PC-3 (cell line): ENCODE measurements at regions not wholly inside any gene's neighbourhood (a gene's known extent, or its start where the extent isn't known, plus 50 kb on each side); places are given as distances from the start of the nearest gene placed in this dataset.

ENCODE experiments used
- EZH2 ChIP-seq: fragments of 300-600 bp; sonication (generic); IDR thresholded peaks from one replicate; pipeline ENCODE4 v1.6.1; 2017; ENCODE audit warnings: antibody characterized with exemption, mild to moderate bottlenecking, low read length; ENCODE audit not compliant: unreplicated experiment
- EZH2phosphoT487 ChIP-seq: fragments of 300-600 bp; sonication (generic); IDR thresholded peaks from 2 replicates; pipeline ENCODE4 v1.6.1; 2018; ENCODE audit warnings: mild to moderate bottlenecking, antibody characterized with exemption, low read length, borderline replicate concordance
- TF ChIP-seq, protein P1 (sequence below): fragments of 300-600 bp; sonication (generic); conservative IDR thresholded peaks from 2 replicates; pipeline ENCODE4 v1.5.1; 2017; ENCODE audit warnings: antibody characterized with exemption, low read depth, mild to moderate bottlenecking, low read length

DNA sequence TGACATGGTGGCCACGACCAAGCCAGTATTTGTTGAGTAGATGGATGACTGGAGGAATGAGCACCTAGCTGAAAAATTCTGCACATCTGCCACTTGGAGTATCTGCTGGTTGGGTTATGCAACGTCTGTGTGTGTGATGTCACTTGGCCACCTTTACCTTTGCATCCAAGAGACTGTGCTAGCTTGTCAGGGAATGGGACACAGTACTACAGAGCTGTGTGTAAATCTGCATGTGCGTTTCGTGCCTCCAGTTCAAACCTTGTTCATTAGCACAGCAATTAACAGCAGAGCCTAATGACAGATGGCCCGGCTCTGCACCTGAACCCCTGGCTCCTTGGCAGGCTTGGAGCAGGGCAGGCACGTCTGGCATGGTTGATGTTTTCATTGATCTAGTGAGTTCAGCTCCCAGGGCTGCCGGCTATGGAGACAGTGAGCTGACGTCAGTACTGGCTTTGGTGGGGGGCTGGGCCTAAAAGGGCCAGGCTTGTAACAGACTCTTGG is 188.4 kb upstream of the NAV2 start:
- TF ChIP-seq, protein P1, sequence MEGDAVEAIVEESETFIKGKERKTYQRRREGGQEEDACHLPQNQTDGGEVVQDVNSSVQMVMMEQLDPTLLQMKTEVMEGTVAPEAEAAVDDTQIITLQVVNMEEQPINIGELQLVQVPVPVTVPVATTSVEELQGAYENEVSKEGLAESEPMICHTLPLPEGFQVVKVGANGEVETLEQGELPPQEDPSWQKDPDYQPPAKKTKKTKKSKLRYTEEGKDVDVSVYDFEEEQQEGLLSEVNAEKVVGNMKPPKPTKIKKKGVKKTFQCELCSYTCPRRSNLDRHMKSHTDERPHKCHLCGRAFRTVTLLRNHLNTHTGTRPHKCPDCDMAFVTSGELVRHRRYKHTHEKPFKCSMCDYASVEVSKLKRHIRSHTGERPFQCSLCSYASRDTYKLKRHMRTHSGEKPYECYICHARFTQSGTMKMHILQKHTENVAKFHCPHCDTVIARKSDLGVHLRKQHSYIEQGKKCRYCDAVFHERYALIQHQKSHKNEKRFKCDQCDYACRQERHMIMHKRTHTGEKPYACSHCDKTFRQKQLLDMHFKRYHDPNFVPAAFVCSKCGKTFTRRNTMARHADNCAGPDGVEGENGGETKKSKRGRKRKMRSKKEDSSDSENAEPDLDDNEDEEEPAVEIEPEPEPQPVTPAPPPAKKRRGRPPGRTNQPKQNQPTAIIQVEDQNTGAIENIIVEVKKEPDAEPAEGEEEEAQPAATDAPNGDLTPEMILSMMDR = no peak
- TF ChIP-seq EZH2phosphoT487 (no peak), EZH2 (no peak)
